Prostate gland (tissue), 2 donors: ENCODE measurements at regions not wholly inside any gene's neighbourhood (a gene's known extent, or its start where the extent isn't known, plus 50 kb on each side); places are given as distances from the start of the nearest gene placed in this dataset.

ENCODE experiments used
- CTCF ChIP-seq, 4 experiments: fragments of 200-600 bp in 2 of 4; fragments of 450-650 bp in 2 of 4; sonication (generic) in 2 of 4; IDR thresholded peaks; 1 replicate in 3 of 4; 2 replicates in 1 of 4; pipeline ENCODE4 v1.5.1; 2016 to 2019; ENCODE audit warnings: antibody characterized with exemption in 4 of 4, mild to moderate bottlenecking in 2 of 4, moderate library complexity in 2 of 4
- POLR2A ChIP-seq: fragments of 450-650 bp; IDR thresholded peaks from one replicate; pipeline ENCODE4 v1.6.1; 2016; ENCODE audit warnings: antibody characterized with exemption, mild to moderate bottlenecking

- TF ChIP-seq CTCF (IDR thresholded peaks at IDR 0.05), result no peak
- TF ChIP-seq POLR2A, result no peak
Observed at GRCh38 chr17:77654296-77654695, 304.2 kb upstream of the TNRC6C start.
